ENCODE measurements at regions not wholly inside any gene's neighbourhood (a gene's known extent, or its start where the extent isn't known, plus 50 kb on each side); places are given as distances from the start of the nearest gene placed in this dataset.

GRCh38 chr2:188159484-188159883, 132.2 kb upstream of the GULP1 start:
- TF ChIP-seq GATA3 (IDR thresholded peaks at IDR 0.05; ENCODE audit: low read depth, low read length) (no peak), GATA2 (IDR thresholded peaks at IDR 0.05; ENCODE audit: low read depth, low read length) (no peak)

All from SH-SY5Y (cell line).